OCI-LY1 (cell line): ENCODE measurements at regions not wholly inside any gene's neighbourhood (a gene's known extent, or its start where the extent isn't known, plus 50 kb on each side); places are given as distances from the start of the nearest gene placed in this dataset.

Experiments used
- H2AFZ ChIP-seq: fragments of 200-600 bp; sonication (generic), shearing (Covaris generic); 2 replicates; pipeline ENCODE4 v1.6.0; 2014; ENCODE audit warnings: antibody characterized with exemption, mild to moderate bottlenecking, low read length
- H3F3A ChIP-seq: fragments of 200-600 bp; sonication (generic), shearing (Covaris generic); 2 replicates; pipeline ENCODE4 v1.6.0; 2014; ENCODE audit warnings: mild to moderate bottlenecking, antibody characterized with exemption, low read length, moderate library complexity; ENCODE audit not compliant: insufficient read depth
- H3K27ac ChIP-seq: fragments of 200-600 bp; sonication (generic); 2 replicates; pipeline ENCODE4 v1.5.1; 2014; ENCODE audit warnings: low read length, mixed run types, mild to moderate bottlenecking, low read depth; ENCODE audit not compliant: poor library complexity, severe bottlenecking
- H3K27me3 ChIP-seq: fragments of 200-600 bp; sonication (generic); 2 replicates; pipeline ENCODE4 v1.6.0; 2014; ENCODE audit warnings: antibody characterized with exemption, mild to moderate bottlenecking, low read length, moderate library complexity; ENCODE audit not compliant: insufficient read depth
- H3K36me3 ChIP-seq: fragments of 200-600 bp; sonication (generic); 2 replicates; pipeline ENCODE4 v1.6.1; 2014; ENCODE audit warnings: mild to moderate bottlenecking, antibody characterized with exemption, low read length, moderate library complexity, mixed read lengths; ENCODE audit not compliant: insufficient read depth
- H3K4me1 ChIP-seq: fragments of 200-600 bp; sonication (generic); 2 replicates; pipeline ENCODE4 v1.5.1; 2014; ENCODE audit warnings: mild to moderate bottlenecking, low read length, moderate library complexity; ENCODE audit not compliant: insufficient read depth, severe bottlenecking
- H3K4me2 ChIP-seq: fragments of 200-600 bp; sonication (generic), shearing (Covaris generic); 2 replicates; pipeline ENCODE4 v1.6.1; 2014; ENCODE audit warnings: low read length
- H3K4me3 ChIP-seq: fragments of 200-600 bp; sonication (generic); 2 replicates; pipeline ENCODE4 v1.5.1; 2014; ENCODE audit warnings: low read length, low read depth, mild to moderate bottlenecking, mixed read lengths; ENCODE audit not compliant: poor library complexity, severe bottlenecking
- H3K79me2 ChIP-seq: fragments of 200-600 bp; shearing (Covaris generic); 2 replicates; pipeline ENCODE4 v1.6.1; 2016; ENCODE audit warnings: mixed run types, low read length, mixed read lengths; ENCODE audit not compliant: insufficient read depth
- H3K9ac ChIP-seq: fragments of 200-600 bp; sonication (generic), shearing (Covaris generic); 2 replicates; pipeline ENCODE4 v1.6.1; 2014; ENCODE audit warnings: mild to moderate bottlenecking, low read length, mixed read lengths
- H3K9me2 ChIP-seq: fragments of 200-600 bp; sonication (generic), shearing (Covaris generic); 2 replicates; pipeline ENCODE4 v1.6.1; 2014; ENCODE audit warnings: low read depth, mild to moderate bottlenecking, low read length, mixed read lengths
- H3K9me3 ChIP-seq: fragments of 200-600 bp; shearing (Covaris generic); 2 replicates; pipeline ENCODE4 v1.6.1; 2014; ENCODE audit warnings: low read length, mixed read lengths
- H4K20me1 ChIP-seq: fragments of 200-600 bp; sonication (generic), shearing (Covaris generic); 2 replicates; pipeline ENCODE4 v1.6.0; 2016; ENCODE audit warnings: mild to moderate bottlenecking, low read length; ENCODE audit not compliant: insufficient read depth
- EZH2 ChIP-seq: fragments of 200-600 bp; sonication (generic), shearing (Covaris generic); IDR thresholded peaks from 2 replicates; pipeline ENCODE4 v1.8.0; 2017; ENCODE audit warnings: borderline replicate concordance, mixed run types, mild to moderate bottlenecking, antibody characterized with exemption, low read length, moderate library complexity, mixed read lengths
- TF ChIP-seq, protein P1 (sequence below): fragments of 200-600 bp; sonication (generic), shearing (Covaris generic); IDR thresholded peaks from 2 replicates; pipeline ENCODE4 v1.5.1; 2017; ENCODE audit warnings: mild to moderate bottlenecking, antibody characterized with exemption, low read length, moderate library complexity, mixed read lengths

DNA sequence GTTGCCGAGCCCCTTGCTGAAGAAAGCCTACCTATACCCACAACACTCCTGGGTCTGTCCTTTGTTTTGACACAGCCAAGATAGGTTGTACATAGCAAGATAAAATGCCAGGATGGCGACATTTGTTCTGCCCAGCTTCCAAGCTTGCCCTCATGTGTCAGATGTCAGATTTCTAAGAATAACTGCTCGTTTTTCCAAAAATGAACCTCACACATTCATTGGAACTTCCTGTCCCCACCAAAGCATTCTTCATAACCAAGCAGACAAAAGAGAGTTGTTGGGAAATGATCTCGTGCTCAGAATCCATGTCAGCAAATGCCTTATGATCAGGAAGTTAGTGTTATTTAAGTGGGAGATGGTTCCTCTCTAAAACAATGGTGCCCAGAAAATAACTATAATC is 210.1 kb downstream of the ZNF608 start:
- Histone ChIP-seq H3K9ac (no peak overlapping the region), H3K79me2 (no peaks in the 10 kb centered on the region), H3F3A (no peaks in the 10 kb centered on the region), H3K27me3 (no peaks in the 10 kb centered on the region), H3K27ac (no peak overlapping the region), H3K36me3 (no peaks in the 10 kb centered on the region; the same call in 1 of the 2 replicates), H3K9me3 (0 out of 2 replicates have a peak, but pooled peaks cover 5% of the 10 kb centered on the region), H2AFZ (no peak overlapping the region), H4K20me1 (no peaks in the 10 kb centered on the region), H3K4me3 (no peak overlapping the region), H3K4me1 (peaks cover 4% of the 10 kb centered on the region), H3K9me2 (no peaks in the 10 kb centered on the region), H3K4me2 (no peak overlapping the region)
- TF ChIP-seq, protein P1, sequence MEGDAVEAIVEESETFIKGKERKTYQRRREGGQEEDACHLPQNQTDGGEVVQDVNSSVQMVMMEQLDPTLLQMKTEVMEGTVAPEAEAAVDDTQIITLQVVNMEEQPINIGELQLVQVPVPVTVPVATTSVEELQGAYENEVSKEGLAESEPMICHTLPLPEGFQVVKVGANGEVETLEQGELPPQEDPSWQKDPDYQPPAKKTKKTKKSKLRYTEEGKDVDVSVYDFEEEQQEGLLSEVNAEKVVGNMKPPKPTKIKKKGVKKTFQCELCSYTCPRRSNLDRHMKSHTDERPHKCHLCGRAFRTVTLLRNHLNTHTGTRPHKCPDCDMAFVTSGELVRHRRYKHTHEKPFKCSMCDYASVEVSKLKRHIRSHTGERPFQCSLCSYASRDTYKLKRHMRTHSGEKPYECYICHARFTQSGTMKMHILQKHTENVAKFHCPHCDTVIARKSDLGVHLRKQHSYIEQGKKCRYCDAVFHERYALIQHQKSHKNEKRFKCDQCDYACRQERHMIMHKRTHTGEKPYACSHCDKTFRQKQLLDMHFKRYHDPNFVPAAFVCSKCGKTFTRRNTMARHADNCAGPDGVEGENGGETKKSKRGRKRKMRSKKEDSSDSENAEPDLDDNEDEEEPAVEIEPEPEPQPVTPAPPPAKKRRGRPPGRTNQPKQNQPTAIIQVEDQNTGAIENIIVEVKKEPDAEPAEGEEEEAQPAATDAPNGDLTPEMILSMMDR, result no peak
- no peak for TF ChIP-seq EZH2

DNA sequence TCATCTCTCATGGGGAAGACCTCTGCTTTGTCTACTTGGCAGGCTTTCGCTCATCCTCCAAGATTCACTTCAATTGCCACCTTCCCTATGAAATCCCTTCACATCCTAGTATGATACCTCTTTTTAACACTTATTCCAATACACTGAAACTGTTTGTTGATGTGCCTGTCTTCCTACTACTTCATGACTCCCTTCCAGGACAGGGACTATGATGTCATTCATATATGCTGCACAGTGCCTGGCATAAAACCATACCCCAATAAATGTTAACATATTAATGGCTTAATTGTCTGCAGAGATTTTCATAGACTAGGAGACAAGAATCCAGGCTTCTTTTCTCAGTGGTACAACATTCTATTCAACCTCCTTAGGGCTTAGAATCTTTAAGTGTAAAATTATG is 215.5 kb downstream of the ZNF608 start:
- Histone ChIP-seq H4K20me1 (no peaks in the 10 kb centered on the region), H3K27ac (no peak overlapping the region), H3K4me3 (no peak overlapping the region), H3F3A (no peaks in the 10 kb centered on the region), H3K4me2 (no peak overlapping the region), H3K4me1 (peaks cover 4% of the 10 kb centered on the region), H2AFZ (no peak overlapping the region), H3K79me2 (no peaks in the 10 kb centered on the region), H3K9me3 (no peaks in the 10 kb centered on the region), H3K9me2 (no peaks in the 10 kb centered on the region), H3K9ac (no peak overlapping the region), H3K27me3 (no peaks in the 10 kb centered on the region), H3K36me3 (no peaks in the 10 kb centered on the region)
- TF ChIP-seq, protein P1, result no peak
- TF ChIP-seq EZH2, result no peak

DNA sequence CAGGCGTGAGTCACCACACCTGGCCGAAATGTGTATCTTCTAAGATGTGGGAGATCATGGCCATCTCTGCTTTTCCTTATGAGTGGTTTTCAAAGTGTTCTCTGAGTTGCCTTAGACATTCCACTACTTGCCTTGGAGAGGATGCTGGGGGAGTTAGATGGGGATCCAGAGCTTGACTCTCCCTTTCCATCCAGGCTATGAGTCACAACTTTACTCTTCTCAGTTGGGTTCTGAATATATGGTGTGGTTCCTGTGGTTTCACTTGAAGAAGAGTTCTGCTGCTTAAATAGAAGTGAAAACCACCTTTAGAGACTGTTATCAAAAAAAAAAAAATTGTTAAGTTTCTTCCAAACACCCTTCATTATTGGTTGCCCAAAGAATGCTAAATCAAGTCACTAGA is 217.6 kb downstream of the ZNF608 start:
- H3K36me3 ChIP-seq, result no peaks in the 10 kb centered on the region
- no peak for TF ChIP-seq EZH2
- TF ChIP-seq, protein P1, result no peak
- no peaks in the 10 kb centered on the region for H3K9me2 ChIP-seq
- H3K27me3 ChIP-seq, result no peaks in the 10 kb centered on the region
- H3K4me3 ChIP-seq, result no peak overlapping the region
- no peaks in the 10 kb centered on the region for H3F3A ChIP-seq
- no peak overlapping the region for H3K27ac ChIP-seq
- H3K4me2 ChIP-seq, result no peak overlapping the region
- H4K20me1 ChIP-seq, result no peaks in the 10 kb centered on the region
- peaks cover 16% of the 10 kb centered on the region for H3K4me1 ChIP-seq
- no peak overlapping the region for H3K9ac ChIP-seq
- no peaks in the 10 kb centered on the region for H3K9me3 ChIP-seq
- no peaks in the 10 kb centered on the region for H3K79me2 ChIP-seq
- no peak overlapping the region for H2AFZ ChIP-seq
